ENCODE measurements at regions not wholly inside any gene's neighbourhood (a gene's known extent, or its start where the extent isn't known, plus 50 kb on each side); places are given as distances from the start of the nearest gene placed in this dataset.

GRCh38 chr3:81436182-81436581 is 325.3 kb downstream of the GBE1 start (continued):
- TF ChIP-seq CEBPB (IDR thresholded peaks at IDR 0.05) (no peak), ZFP36 (IDR thresholded peaks at IDR 0.05; ENCODE audit: borderline replicate concordance, partially characterized antibody) (no peak), EHMT2 (IDR thresholded peaks at IDR 0.05; ENCODE audit: low read depth) (no peak), FOSL2 (IDR thresholded peaks at IDR 0.05) (no peak), FOSL2 (CRISPR knock-in tag; IDR thresholded peaks at IDR 0.05) (no peak)
- TF ChIP-seq, protein P1, sequence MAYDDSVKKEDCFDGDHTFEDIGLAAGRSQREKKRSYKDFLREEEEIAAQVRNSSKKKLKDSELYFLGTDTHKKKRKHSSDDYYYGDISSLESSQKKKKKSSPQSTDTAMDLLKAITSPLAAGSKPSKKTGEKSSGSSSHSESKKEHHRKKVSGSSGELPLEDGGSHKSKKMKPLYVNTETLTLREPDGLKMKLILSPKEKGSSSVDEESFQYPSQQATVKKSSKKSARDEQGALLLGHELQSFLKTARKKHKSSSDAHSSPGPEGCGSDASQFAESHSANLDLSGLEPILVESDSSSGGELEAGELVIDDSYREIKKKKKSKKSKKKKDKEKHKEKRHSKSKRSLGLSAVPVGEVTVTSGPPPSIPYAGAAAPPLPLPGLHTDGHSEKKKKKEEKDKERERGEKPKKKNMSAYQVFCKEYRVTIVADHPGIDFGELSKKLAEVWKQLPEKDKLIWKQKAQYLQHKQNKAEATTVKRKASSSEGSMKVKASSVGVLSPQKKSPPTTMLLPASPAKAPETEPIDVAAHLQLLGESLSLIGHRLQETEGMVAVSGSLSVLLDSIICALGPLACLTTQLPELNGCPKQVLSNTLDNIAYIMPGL (CRISPR knock-in tag; IDR thresholded peaks at IDR 0.05; ENCODE audit: borderline replicate concordance): no peak

DNA sequence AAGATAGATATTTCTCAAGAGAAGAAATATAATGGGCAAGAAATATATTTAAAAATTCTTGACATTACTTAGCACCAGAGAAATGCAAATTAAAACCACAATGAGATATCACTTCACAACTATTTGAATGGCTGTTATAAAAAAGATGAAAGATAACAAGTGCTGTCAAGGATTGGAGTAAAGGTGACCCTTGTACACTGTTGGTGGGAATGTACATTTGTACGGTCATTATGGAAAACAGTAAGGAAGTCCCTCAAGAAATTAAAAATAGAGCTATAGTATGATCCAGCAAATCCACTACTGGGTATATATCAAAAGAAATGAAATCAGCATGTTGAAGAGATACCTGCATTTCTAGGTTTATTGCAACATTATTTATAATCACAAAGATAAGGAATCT is 326.4 kb downstream of the GBE1 start:
- ATAC-seq (no peak), DNase-seq (ENCODE audit: low read depth in 1 of 2, low spot score in 1 of 2) (no peak), FAIRE-seq (no peak)
- ChIA-PET CTCF (no interaction called here), POLR2A (no interaction called here)
- Histone ChIP-seq H3K4me2 (no peak overlapping the region), H3K4me1 (no peaks in the 10 kb centered on the region), H3K4me3 (no peak overlapping the region), H3K9me3 (no peaks in the 10 kb centered on the region), H3K27ac (no peak overlapping the region)
- TF ChIP-seq ATOH8 (CRISPR knock-in tag; IDR thresholded peaks at IDR 0.05; ENCODE audit: low read depth): no peak
- 90% methylated on average over 1 of the region's 1 CpG for WGBS (ENCODE audit: missing lambda C conversion rate)

- FAIRE-seq (no peak), ATAC-seq (no peak), DNase-seq (ENCODE audit: low read depth in 1 of 2, low spot score in 1 of 2) (no peak)
- H3K4me2 ChIP-seq: no peak overlapping the region
- CTCF ChIA-PET: no interaction called here
- H3K4me3 ChIP-seq: no peak overlapping the region
- no peaks in the 10 kb centered on the region for H3K9me3 ChIP-seq
- no peaks in the 10 kb centered on the region for H3K4me1 ChIP-seq
- TF ChIP-seq ELK1 (IDR thresholded peaks at IDR 0.05; ENCODE audit: low read depth, low read length) (no peak), KDM5A (IDR thresholded peaks at IDR 0.05) (no peak), GATA3 (IDR thresholded peaks at IDR 0.05; ENCODE audit: borderline replicate concordance) (no peak), FOXS1 (CRISPR knock-in tag; IDR thresholded peaks at IDR 0.05) (no peak), SREBF2 (IDR thresholded peaks at IDR 0.05) (no peak), RNF2 (IDR thresholded peaks at IDR 0.05; ENCODE audit: borderline replicate concordance, low read depth) (no peak), CBX2 (IDR thresholded peaks at IDR 0.05; ENCODE audit: borderline replicate concordance, low read depth) (no peak), ZNF302 (CRISPR knock-in tag; IDR thresholded peaks at IDR 0.05) (no peak), EHMT2 (IDR thresholded peaks at IDR 0.05; ENCODE audit: low read depth) (no peak), CBX8 (IDR thresholded peaks at IDR 0.05) (no peak), PHF8 (IDR thresholded peaks at IDR 0.05; ENCODE audit: borderline replicate concordance, low read depth) (no peak), TP53 (CRISPR knock-in tag; IDR thresholded peaks at IDR 0.05) (no peak), ATOH8 (CRISPR knock-in tag; IDR thresholded peaks at IDR 0.05; ENCODE audit: low read depth) (no peak)
- TF ChIP-seq, protein P2, sequence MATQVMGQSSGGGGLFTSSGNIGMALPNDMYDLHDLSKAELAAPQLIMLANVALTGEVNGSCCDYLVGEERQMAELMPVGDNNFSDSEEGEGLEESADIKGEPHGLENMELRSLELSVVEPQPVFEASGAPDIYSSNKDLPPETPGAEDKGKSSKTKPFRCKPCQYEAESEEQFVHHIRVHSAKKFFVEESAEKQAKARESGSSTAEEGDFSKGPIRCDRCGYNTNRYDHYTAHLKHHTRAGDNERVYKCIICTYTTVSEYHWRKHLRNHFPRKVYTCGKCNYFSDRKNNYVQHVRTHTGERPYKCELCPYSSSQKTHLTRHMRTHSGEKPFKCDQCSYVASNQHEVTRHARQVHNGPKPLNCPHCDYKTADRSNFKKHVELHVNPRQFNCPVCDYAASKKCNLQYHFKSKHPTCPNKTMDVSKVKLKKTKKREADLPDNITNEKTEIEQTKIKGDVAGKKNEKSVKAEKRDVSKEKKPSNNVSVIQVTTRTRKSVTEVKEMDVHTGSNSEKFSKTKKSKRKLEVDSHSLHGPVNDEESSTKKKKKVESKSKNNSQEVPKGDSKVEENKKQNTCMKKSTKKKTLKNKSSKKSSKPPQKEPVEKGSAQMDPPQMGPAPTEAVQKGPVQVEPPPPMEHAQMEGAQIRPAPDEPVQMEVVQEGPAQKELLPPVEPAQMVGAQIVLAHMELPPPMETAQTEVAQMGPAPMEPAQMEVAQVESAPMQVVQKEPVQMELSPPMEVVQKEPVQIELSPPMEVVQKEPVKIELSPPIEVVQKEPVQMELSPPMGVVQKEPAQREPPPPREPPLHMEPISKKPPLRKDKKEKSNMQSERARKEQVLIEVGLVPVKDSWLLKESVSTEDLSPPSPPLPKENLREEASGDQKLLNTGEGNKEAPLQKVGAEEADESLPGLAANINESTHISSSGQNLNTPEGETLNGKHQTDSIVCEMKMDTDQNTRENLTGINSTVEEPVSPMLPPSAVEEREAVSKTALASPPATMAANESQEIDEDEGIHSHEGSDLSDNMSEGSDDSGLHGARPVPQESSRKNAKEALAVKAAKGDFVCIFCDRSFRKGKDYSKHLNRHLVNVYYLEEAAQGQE (IDR thresholded peaks at IDR 0.05): no peak
- TF ChIP-seq, protein P3, sequence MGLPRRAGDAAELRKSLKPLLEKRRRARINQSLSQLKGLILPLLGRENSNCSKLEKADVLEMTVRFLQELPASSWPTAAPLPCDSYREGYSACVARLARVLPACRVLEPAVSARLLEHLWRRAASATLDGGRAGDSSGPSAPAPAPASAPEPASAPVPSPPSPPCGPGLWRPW (IDR thresholded peaks at IDR 0.05): no peak
- POLR2A ChIA-PET: no interaction called here
- WGBS (ENCODE audit: missing lambda C conversion rate): 47% methylated on average over 3 of the region's 3 CpGs
- H3K27ac ChIP-seq: no peak overlapping the region
Measured at GRCh38 chr3:81434161-81434560, 327.3 kb downstream of the GBE1 start.

All from A549 (cell line).